ENCODE measurements at regions not wholly inside any gene's neighbourhood (a gene's known extent, or its start where the extent isn't known, plus 50 kb on each side); places are given as distances from the start of the nearest gene placed in this dataset.
"Not testable (repeated sequence)": the region's sequence is repeated elsewhere in the genome, so short reads cannot be mapped to it uniquely, and the experiment has no call there.

- no peak for DNase-seq
These were observed 99.9 kb upstream of the SERBP1 start for GRCh38 chr1:67530071-67530470.

- DNase-seq = peak; percentile 67
These were observed 102.4 kb upstream of the SERBP1 start for GRCh38 chr1:67532452-67533216.

GRCh38 chr1:67534627-67535065 lies 104.4 kb upstream of the SERBP1 start:
- DNase-seq = no peak

- peak; percentile 81 for DNase-seq
These were observed 105.3 kb upstream of the SERBP1 start for GRCh38 chr1:67535474-67535873.

- no peak for DNase-seq
These were observed 106.9 kb upstream of the SERBP1 start for GRCh38 chr1:67536957-67537666.

- no peak for DNase-seq
These were observed 107.4 kb upstream of the SERBP1 start for GRCh38 chr1:67537667-67538018.

- DNase-seq = no peak
These were observed 110.0 kb upstream of the SERBP1 start for GRCh38 chr1:67540025-67540732.

GRCh38 chr1:67540733-67541125 lies 110.5 kb upstream of the SERBP1 start:
- no peak for DNase-seq

- no peak for DNase-seq
These were observed 112.5 kb upstream of the SERBP1 start for GRCh38 chr1:67542747-67543146.

- no peak for DNase-seq
These were observed 114.7 kb upstream of the SERBP1 start for GRCh38 chr1:67544921-67545320.

GRCh38 chr1:67545364-67545763 lies 115.2 kb upstream of the SERBP1 start:
- DNase-seq = no peak

- no peak for DNase-seq
These were observed 121.2 kb upstream of the SERBP1 start for GRCh38 chr1:67551375-67551774.

GRCh38 chr1:67552336-67552759 lies 122.1 kb upstream of the SERBP1 start:
- no peak for DNase-seq

GRCh38 chr1:67554204-67554603 lies 124.0 kb upstream of the SERBP1 start:
- not testable (repeated sequence) for DNase-seq

- no peak for DNase-seq
These were observed 125.5 kb upstream of the SERBP1 start for GRCh38 chr1:67555461-67556296.

- no peak for DNase-seq
These were observed 126.2 kb upstream of the SERBP1 start for GRCh38 chr1:67556297-67556900.

GRCh38 chr1:67557696-67558448 lies 127.1 kb upstream of the GADD45A start:
- DNase-seq = no peak

- DNase-seq = no peak
These were observed 126.4 kb upstream of the GADD45A start for GRCh38 chr1:67558449-67559193.

GRCh38 chr1:67559222-67559700 lies 125.7 kb upstream of the GADD45A start:
- no peak for DNase-seq

GRCh38 chr1:67560580-67561255 lies 124.3 kb upstream of the GADD45A start:
- DNase-seq = no peak
